HFF-Myc (cell line): ENCODE measurements at regions not wholly inside any gene's neighbourhood (a gene's known extent, or its start where the extent isn't known, plus 50 kb on each side); places are given as distances from the start of the nearest gene placed in this dataset.

ENCODE experiments used
- DNase-seq: peaks from one replicate; pipeline ENCODE4 v3.0.0-alpha.2; 2011; ENCODE audit warnings: low read depth; ENCODE audit errors: extremely low read depth
- H3K4me3 ChIP-seq: replicated peaks from 2 replicates; pipeline ENCODE4 v1.5.1; 2011; ENCODE audit warnings: low read depth, mild to moderate bottlenecking, control low read depth, low read length
- TF ChIP-seq, protein P1 (sequence below): IDR thresholded peaks from 2 replicates; pipeline ENCODE4 v1.5.1; 2012; ENCODE audit warnings: mild to moderate bottlenecking, low read depth, low read length, control low read depth; ENCODE audit errors: missing control alignments

DNA sequence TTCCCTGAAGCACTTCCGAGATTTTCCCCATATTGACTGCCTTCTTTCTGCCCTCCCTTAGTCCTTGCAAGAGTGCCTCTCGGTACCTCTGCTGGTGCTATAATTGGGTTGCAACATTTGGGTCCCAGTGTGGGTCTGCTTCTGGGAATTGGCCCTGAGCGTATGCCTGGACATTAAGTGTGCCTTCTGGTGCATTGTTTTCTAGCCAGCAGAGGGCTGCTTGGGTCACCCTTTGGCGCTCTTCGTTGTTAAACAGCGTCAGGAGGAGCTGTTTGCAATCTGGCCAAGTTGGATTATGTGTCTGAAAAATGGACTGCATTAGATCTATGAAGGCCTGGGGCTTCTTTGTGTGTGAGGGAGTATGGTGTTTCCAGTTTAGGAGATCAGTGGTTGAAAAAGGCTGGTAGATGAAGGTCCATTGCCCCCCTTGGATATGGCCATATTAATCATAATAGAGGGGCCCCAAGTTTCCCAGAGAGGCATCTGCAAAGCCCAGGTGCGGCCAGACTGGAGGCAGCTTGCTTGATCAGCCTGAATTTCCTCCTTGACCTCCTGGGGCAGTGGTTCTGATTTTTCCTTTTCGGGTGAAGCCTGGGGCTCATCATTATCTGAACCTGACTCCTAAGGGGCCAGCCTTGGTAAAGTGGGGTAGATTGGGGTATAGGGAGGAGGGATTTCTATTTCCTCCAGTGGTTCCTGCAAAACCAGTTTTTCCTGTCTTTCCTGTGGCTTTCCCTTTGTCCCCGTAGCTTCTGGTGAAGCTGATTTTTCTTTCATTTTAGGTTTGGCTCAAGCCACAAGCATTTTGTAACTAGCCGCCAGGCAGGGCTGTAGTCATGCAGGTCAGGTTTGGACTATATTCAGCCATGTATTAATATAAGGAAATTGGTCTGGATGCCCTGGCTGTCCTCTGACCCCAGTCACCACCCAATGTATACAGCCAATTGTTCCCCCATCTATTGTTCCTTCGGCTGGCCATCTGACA lies 85.4 kb upstream of the GPR6 start:
- no peak overlapping the region for H3K4me3 ChIP-seq
- TF ChIP-seq, protein P1, sequence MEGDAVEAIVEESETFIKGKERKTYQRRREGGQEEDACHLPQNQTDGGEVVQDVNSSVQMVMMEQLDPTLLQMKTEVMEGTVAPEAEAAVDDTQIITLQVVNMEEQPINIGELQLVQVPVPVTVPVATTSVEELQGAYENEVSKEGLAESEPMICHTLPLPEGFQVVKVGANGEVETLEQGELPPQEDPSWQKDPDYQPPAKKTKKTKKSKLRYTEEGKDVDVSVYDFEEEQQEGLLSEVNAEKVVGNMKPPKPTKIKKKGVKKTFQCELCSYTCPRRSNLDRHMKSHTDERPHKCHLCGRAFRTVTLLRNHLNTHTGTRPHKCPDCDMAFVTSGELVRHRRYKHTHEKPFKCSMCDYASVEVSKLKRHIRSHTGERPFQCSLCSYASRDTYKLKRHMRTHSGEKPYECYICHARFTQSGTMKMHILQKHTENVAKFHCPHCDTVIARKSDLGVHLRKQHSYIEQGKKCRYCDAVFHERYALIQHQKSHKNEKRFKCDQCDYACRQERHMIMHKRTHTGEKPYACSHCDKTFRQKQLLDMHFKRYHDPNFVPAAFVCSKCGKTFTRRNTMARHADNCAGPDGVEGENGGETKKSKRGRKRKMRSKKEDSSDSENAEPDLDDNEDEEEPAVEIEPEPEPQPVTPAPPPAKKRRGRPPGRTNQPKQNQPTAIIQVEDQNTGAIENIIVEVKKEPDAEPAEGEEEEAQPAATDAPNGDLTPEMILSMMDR: peak; percentile 9
- no peak for DNase-seq

DNA sequence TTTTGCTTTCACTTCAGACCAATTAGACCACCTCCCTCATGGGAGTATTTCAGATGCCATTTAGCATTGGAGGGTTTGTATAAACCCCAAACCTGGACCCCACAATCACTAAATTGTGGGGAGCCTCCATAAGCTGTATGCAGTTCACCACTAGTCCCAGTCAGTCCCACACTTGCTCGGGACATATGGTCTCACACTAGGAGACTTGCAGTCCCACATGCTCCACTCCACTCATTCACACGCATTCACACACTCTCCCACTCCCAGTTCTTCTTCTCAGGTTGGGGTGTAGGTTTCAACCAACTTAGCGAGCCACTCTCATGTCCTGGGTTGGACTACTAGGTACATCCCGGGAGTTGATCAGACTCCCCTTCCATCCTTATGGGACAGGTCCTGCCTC lies 84.5 kb upstream of the GPR6 start:
- no peak for DNase-seq
- TF ChIP-seq, protein P1: no peak
- no peak overlapping the region for H3K4me3 ChIP-seq

DNA sequence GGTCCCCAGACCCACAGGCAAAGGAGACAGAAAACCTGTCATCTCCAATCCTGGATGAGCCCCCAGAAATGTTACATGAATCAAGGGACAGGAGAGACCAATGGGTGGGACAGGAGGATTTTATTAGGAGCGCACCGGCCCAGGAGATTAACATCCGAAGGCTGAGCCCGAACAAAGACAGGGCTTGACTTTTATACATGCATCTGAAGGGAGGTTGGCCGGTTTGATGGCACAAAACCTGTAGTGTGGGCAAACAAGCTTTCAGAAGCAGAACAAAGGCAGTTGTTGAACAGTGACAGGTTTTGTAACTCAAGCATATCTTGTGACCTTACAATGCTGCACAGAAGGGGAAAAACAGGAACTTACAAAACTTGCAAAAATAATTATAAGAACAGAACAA lies 83.9 kb upstream of the GPR6 start:
- DNase-seq: no peak

DNA sequence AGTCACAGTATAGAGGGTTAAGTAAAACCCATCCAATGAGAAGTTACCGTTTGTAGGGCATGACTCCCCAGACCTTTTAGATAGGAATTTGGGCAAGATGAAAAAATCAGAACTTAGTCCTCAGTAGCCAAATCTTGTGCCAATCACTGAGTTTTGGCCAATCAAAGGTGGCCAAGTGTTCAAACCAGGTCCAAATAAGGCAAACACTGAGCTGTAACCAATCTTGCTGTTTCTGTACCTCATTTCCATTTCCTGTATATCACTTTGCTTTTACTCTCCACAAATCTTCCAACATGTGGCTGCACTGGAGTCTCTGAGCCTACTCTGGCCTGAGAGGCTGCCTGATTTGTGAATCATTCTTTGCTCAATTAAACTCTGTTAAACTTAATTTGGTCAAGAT lies 81.8 kb upstream of the GPR6 start:
- peak; percentile 50 for DNase-seq
- no peak overlapping the region for H3K4me3 ChIP-seq
- TF ChIP-seq, protein P1: no peak

More for the DNA sequence above, 83.9 kb upstream of the GPR6 start:
- no peak overlapping the region for H3K4me3 ChIP-seq
- TF ChIP-seq, protein P1: no peak

DNA sequence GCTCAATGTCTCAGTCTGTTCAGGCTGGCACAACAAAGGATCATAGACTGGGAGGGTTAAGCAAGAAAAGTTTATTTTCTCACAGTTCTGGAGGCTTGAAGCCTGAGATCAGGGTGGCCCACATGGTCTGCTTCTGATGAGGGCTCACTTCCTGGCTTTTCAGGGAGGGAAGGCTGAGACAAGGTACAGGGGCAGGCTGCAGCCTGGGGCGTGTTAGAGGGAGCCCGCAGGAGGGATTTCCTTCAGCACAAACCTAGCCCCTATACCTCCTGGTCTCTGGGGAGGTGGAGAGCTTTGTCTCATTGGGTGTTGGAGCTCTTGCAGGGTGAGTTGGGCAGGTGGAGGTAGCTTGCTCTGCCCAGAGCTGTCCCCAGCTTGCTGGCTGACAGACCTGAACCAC lies 81.1 kb upstream of the GPR6 start:
- TF ChIP-seq, protein P1: no peak
- DNase-seq: no peak
- H3K4me3 ChIP-seq: no peak overlapping the region

DNA sequence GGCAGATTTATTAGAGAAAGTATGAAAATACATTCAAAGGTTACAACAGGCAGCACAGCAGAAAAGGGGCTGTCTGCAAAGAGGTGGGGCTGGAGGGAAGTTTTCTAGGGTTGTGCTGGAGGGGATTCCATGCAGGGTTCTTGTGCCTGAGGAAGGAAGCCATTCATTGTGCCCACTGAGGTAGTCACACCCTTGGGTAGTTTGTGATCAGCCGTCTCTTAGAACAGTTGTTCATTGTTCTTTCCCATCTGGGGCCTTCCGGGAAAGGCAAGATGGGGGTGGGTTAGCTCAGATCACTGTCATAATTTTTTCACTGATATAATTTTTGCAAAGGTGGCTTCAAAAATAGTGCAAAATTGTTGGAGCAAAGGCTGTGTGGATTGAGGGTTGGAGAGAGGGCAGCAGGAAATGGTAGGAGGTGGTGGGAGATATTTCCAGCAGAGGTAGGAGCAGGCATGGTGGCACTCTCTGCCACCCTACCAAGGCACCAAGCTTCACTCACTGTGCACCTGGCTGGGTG lies 80.5 kb upstream of the GPR6 start:
- DNase-seq: no peak
- TF ChIP-seq, protein P1: no peak
- no peak overlapping the region for H3K4me3 ChIP-seq
